ENCODE measurements at regions not wholly inside any gene's neighbourhood (a gene's known extent, or its start where the extent isn't known, plus 50 kb on each side); places are given as distances from the start of the nearest gene placed in this dataset.

- DNase-seq: no peak
- Histone ChIP-seq H2BK15ac (ENCODE audit: low read depth, low read length) (no peak overlapping the region), H2BK20ac (ENCODE audit: low read depth, low read length) (no peak overlapping the region), H4K5ac (ENCODE audit: low read depth, low read length) (no peak overlapping the region), H3K9me3 (ENCODE audit: control insufficient read depth, insufficient read depth, low read length) (peaks cover 5% of the 10 kb centered on the region), H4K20me1 (ENCODE audit: insufficient read depth, low read length) (no peaks in the 10 kb centered on the region), H3K79me1 (ENCODE audit: low read depth in 1 of 2, low read length in 2 of 2) (no peaks in the 10 kb centered on the region), H4K8ac (ENCODE audit: low read depth in 2 of 2, low read length in 2 of 2) (no peak overlapping the region), H3K18ac (ENCODE audit: low read depth, low read length) (no peak overlapping the region), H3K14ac (replicated peaks; ENCODE audit: low read depth, low read length) (no peak overlapping the region), H4K91ac (ENCODE audit: insufficient read depth, low read depth, low read length) (no peak overlapping the region), H3K4ac (ENCODE audit: low read depth, low read length) (no peak overlapping the region), H3K36me3 (ENCODE audit: control insufficient read depth, insufficient read depth, low read length) (no peaks in the 10 kb centered on the region), H3K4me1 (ENCODE audit: control insufficient read depth, insufficient read depth, low read length) (no peaks in the 10 kb centered on the region), H3K27ac (ENCODE audit: insufficient read depth, low read length) (no peak overlapping the region), H3K23ac (ENCODE audit: low read depth, low read length) (no peak overlapping the region), H2BK5ac (ENCODE audit: low read depth, low read length, poor library complexity, severe bottlenecking) (no peak overlapping the region), H3K9me1 (ENCODE audit: insufficient read depth, low read length) (no peaks in the 10 kb centered on the region), H3K27me3 (ENCODE audit: control insufficient read depth, insufficient read depth, low read length) (no peaks in the 10 kb centered on the region), H2AK5ac (ENCODE audit: low read depth, low read length) (no peak overlapping the region), H3K4me3 (ENCODE audit: insufficient read depth, low read depth, low read length) (no peak overlapping the region), H2AFZ (replicated peaks; ENCODE audit: low read length, poor library complexity) (no peak overlapping the region), H3K9ac (ENCODE audit: low read depth, low read length) (no peak overlapping the region), H2AK9ac (replicated peaks; ENCODE audit: low read depth, low read length, poor library complexity) (no peak overlapping the region), H3K56ac (ENCODE audit: extremely low read depth, insufficient read depth, low read length) (no peak overlapping the region), H2BK120ac (ENCODE audit: low read depth, low read length) (no peak overlapping the region), H3K4me2 (ENCODE audit: low read depth, low read length) (no peak overlapping the region)
- no CpG with 5 or more reads among the region's 1 CpG for WGBS, 2 experiments (ENCODE audit: extremely low coverage in 2 of 2, insufficient read length in 1 of 2)
- intact Hi-C loops (cut with micrococcal nuclease): no loop called here
- TF ChIP-seq MXI1 (IDR thresholded peaks at IDR 0.05; ENCODE audit: borderline replicate concordance, low read depth, low read length): no peak
- TF ChIP-seq ELK1 (IDR thresholded peaks at IDR 0.05; ENCODE audit: borderline replicate concordance, low read depth, low read length): no peak
- TF ChIP-seq POLR2A (IDR thresholded peaks at IDR 0.05; ENCODE audit: low read depth, low read length): no peak
- TF ChIP-seq SMC3 (IDR thresholded peaks at IDR 0.05; ENCODE audit: low read depth, low read length): no peak
- no peak for TF ChIP-seq MAFK (IDR thresholded peaks at IDR 0.05; ENCODE audit: low read depth, low read length)
- no peak for TF ChIP-seq CTCF (conservative IDR thresholded peaks at IDR 0.05; ENCODE audit: low read depth, low read length)
- no peak for TF ChIP-seq FOS (IDR thresholded peaks at IDR 0.05; ENCODE audit: low read depth, low read length)
- no peak for TF ChIP-seq RAD21 (IDR thresholded peaks at IDR 0.05; ENCODE audit: low read length)
- POLR2A ChIA-PET (ENCODE audit: unreplicated experiment): no interaction called here
- BruUV-seq (replicated peaks): no TSS peak
- in situ Hi-C loops (cut with MboI; ENCODE audit: low sequenced_read_pairs): no loop called here
- dilution Hi-C loops (cut with HindIII; ENCODE audit: low sequenced_read_pairs, unreplicated experiment): no loop called here
- CTCF ChIA-PET: no interaction called here
- ATAC-seq (ENCODE audit: low read depth): no peak
Measured at GRCh38 chr12:71036526-71036925, 116.0 kb upstream of the PTPRR start.

Data from IMR-90 (cell line).